Pancreas (tissue), 10 donors: ENCODE measurements at regions not wholly inside any gene's neighbourhood (a gene's known extent, or its start where the extent isn't known, plus 50 kb on each side); places are given as distances from the start of the nearest gene placed in this dataset.

Experiments
- ATAC-seq, 4 donors: fragments of 200-7000 bp; cut with Tn5 transposase; one replicate each; pipeline versions ENCODE4 v1.8.0 to v1.9.1; 2020; ENCODE audit warnings: mild to moderate bottlenecking in 4 of 4, moderate library complexity in 4 of 4
- DNase-seq, 6 donors: peaks; one replicate each; pipeline ENCODE4 v3.0.0-alpha.2; 2020
- FAIRE-seq: peaks from 2 replicates; lab custom pipeline; 2012; peaks lifted over from hg19 to GRCh38; lab: Jason Lieb, UNC
- H3K27ac ChIP-seq, 4 donors: fragments of 200-600 bp; sonication (generic); 1 replicate in 3 of 4; 2 replicates in 1 of 4; pipeline versions ENCODE4 v1.5.0 to v1.8.0; 2020
- H3K27me3 ChIP-seq, 4 donors: fragments of 200-600 bp; one replicate each; pipeline ENCODE4 v1.8.0; 2021
- H3K36me3 ChIP-seq, 3 donors: fragments of 200-600 bp; sonication (generic) in 1 of 3; one replicate each; pipeline versions ENCODE4 v1.5.0 to v1.8.0; 2020 to 2021
- H3K4me1 ChIP-seq, 3 donors: fragments of 200-600 bp; one replicate each; pipeline ENCODE4 v1.8.0; 2021
- H3K4me3 ChIP-seq, 4 donors: fragments of 200-600 bp; sonication (generic) in 2 of 4; one replicate each; pipeline versions ENCODE4 v1.5.0 to v1.8.0; 2020 to 2021
- H3K9me3 ChIP-seq, 4 donors: fragments of 200-600 bp; one replicate each; pipeline ENCODE4 v1.8.0; 2021
- WGBS, 2 donors: extraction: QIAGEN DNeasy Blood & Tissue Kit; methylation state at CpG; one replicate each; pipeline ENCODE4 v1.1.7; 2013; 5-methylcytosine and 5-hydroxymethylcytosine counted together
- intact Hi-C, 3 donors: fragments of 100-400 bp; cut with DNase I; formaldehyde crosslinking; loops; one replicate each; pipeline versions ENCODE4 v1.11.1 to v1.14.2; 2022
- TF ChIP-seq, protein P1 (sequence below), 4 donors: fragments of 200-600 bp; sonication (generic) in 3 of 4; IDR thresholded peaks; one replicate each; pipeline versions ENCODE4 v1.5.0 to v1.8.0; 2021; ENCODE audit warnings: antibody characterized with exemption in 4 of 4
- donor health status: healthy with polysubstance abuse.
- donor health status: DM: no; HTN: no; CAD: no; lungs with moderate emphysema.
- donor health status: DM: no; HTN: no; CAD: no.
- donor health status: control.
- donor health status: control.
- donor health status: Bipolar disorder and iron deficiency.
- donor health status: DM: yes; HTN: yes; CAD: no.
- donor health status: DM: no; HTN: no; CAD: no.
- donor health status: DM: no; HTN: no; CAD: no.
- donor health status: DM: yes; HTN: yes; CAD: no.

DNA sequence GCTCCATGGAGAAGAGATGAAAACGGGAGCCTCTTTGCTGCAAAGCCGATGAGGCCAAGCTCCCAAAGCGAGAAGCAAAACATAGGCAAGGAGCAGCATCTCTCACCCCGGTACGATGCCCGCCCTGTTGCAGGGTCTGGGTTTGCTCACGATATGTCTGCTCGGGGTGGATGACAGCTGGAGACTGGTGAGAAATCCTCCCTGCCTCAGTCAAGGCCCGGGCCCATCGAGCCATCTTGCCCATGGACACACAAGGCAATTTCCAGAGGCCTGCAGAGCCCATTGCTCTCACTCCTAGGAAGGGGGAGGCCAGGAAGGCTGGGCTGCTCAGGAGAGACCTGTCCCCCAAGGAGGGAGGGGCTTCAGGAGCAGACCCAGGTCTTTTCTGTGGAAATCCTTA, 391.7 kb upstream of the SHH start:
- no peak for DNase-seq
- no peaks in the 10 kb centered on the region for H3K4me1 ChIP-seq
- no peak overlapping the region for H3K27ac ChIP-seq
- WGBS, 2 donors, result 85 to 92% methylated on average over 10 of the region's 10 CpGs
- ATAC-seq, result no peak
- intact Hi-C loops, result no loop called here
- H3K4me3 ChIP-seq, result no peak overlapping the region
- no peak for FAIRE-seq
- no peaks in the 10 kb centered on the region for H3K36me3 ChIP-seq
- H3K9me3 ChIP-seq, result no peaks in the 10 kb centered on the region
- TF ChIP-seq, protein P1, sequence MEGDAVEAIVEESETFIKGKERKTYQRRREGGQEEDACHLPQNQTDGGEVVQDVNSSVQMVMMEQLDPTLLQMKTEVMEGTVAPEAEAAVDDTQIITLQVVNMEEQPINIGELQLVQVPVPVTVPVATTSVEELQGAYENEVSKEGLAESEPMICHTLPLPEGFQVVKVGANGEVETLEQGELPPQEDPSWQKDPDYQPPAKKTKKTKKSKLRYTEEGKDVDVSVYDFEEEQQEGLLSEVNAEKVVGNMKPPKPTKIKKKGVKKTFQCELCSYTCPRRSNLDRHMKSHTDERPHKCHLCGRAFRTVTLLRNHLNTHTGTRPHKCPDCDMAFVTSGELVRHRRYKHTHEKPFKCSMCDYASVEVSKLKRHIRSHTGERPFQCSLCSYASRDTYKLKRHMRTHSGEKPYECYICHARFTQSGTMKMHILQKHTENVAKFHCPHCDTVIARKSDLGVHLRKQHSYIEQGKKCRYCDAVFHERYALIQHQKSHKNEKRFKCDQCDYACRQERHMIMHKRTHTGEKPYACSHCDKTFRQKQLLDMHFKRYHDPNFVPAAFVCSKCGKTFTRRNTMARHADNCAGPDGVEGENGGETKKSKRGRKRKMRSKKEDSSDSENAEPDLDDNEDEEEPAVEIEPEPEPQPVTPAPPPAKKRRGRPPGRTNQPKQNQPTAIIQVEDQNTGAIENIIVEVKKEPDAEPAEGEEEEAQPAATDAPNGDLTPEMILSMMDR (IDR thresholded peaks at IDR 0.05), result no peak
- no peaks in the 10 kb centered on the region for H3K27me3 ChIP-seq

DNA sequence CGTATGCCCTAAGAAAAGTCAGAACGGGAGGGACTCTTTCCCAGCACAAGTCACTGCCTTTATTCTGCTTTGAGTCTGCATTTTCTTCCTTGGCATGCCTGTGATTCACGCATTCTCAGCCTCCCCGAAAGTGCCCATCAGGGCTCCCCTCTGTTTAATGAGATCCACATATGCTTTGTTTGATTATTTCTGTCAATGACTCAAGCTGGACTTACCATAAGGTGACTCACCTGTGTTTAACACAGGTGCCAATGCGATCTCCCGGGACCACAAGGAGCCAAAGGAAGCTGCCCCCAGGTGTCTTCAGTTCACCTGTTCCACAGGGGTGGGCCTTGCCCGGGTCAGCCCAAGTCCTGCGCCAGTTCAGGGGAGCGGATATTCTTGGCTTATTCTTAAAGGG, 386.0 kb upstream of the SHH start:
- H3K4me3 ChIP-seq, result no peak overlapping the region
- H3K27ac ChIP-seq, result no peak overlapping the region
- H3K36me3 ChIP-seq, result no peaks in the 10 kb centered on the region
- H3K9me3 ChIP-seq, result no peaks in the 10 kb centered on the region
- no peak for FAIRE-seq
- intact Hi-C loops, result no loop called here
- ATAC-seq, result no peak
- H3K4me1 ChIP-seq, result no peaks in the 10 kb centered on the region
- TF ChIP-seq, protein P1 (IDR thresholded peaks at IDR 0.05), result no peak
- no peak for DNase-seq
- H3K27me3 ChIP-seq, result no peaks in the 10 kb centered on the region
- WGBS, 2 donors, result 70 to 78% methylated on average over 9 of the region's 9 CpGs

DNA sequence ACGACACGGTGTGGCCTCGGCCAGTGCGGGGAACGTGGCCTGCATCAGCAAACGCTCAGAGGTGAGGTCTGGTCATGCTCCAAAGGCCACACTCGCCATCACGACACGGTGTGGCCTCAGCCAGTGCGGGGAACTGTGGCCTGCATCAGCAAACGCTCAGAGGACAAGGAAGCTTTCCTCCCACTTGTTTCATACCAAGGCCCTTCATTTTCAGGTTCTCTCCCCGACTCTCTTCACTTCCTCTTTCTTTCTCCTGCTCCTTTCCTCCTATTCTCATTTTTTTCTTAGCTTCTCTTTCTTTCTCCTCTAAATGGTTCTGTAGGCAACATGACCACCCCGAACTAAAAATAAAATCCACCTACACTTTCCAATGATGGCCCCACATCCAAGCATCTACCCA, 384.4 kb upstream of the SHH start:
- no peak for FAIRE-seq
- H3K27ac ChIP-seq, result no peak overlapping the region

DNA sequence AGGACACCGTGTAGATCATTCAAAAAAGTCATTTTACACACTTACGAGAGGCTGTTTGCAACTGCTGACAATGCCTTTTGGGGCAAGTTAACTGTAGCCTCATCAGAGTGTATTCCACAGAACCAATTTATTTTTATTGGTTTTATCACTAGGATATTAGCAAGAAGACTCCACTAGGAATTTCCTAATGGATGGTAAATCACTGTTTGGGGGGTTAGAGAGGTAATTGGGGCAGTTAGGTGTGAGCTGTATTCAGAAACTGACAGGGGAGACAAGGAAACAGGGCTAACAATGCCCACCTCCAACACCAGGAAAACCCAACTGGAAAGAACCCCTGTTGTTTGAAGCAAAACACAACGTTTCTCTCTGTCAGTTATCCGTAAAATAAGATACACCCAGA, 383.0 kb upstream of the SHH start:
- TF ChIP-seq, protein P1 (IDR thresholded peaks at IDR 0.05), result no peak
- no peak overlapping the region for H3K4me3 ChIP-seq
- no peaks in the 10 kb centered on the region for H3K4me1 ChIP-seq
- WGBS, 2 donors, result 64 to 70% methylated on average over 4 of the region's 4 CpGs
- H3K36me3 ChIP-seq, result no peaks in the 10 kb centered on the region
- no peak for ATAC-seq
- FAIRE-seq, result no peak
- H3K27ac ChIP-seq, result no peak overlapping the region
- no peaks in the 10 kb centered on the region for H3K9me3 ChIP-seq
- H3K27me3 ChIP-seq, result no peaks in the 10 kb centered on the region
- DNase-seq, result no peak
- intact Hi-C loops, result no loop called here

More for the DNA sequence above, 384.4 kb upstream of the SHH start:
- Histone ChIP-seq H3K27me3 (no peaks in the 10 kb centered on the region), H3K9me3 (no peaks in the 10 kb centered on the region), H3K36me3 (no peaks in the 10 kb centered on the region), H3K4me1 (no peaks in the 10 kb centered on the region), H3K4me3 (no peak overlapping the region)
- no peak for ATAC-seq
- no peak for DNase-seq
- TF ChIP-seq, protein P1 (IDR thresholded peaks at IDR 0.05), result no peak
- 80 to 83% methylated on average over 13 of the region's 13 CpGs for WGBS, 2 donors
- intact Hi-C loops, result no loop called here

DNA sequence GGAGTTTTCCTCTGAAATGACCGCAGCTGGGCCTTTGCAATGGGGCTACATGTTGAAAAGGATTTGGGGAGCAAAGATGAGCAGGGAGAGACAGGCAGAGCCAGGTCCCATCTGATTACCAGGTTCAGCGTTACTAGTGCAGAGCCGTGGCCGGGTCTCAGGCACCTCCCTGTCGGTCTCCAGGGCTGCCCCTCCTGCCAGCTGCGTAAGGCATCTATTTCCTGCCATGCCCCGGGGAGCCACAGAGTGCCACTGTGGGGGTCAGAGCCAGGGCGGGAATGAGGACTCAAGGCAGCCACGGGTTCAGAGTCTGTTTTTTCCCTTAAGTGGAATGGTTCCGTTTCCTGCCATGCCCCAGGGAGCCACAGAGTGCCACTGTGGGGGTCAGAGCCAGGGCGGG, 382.6 kb upstream of the SHH start:
- H3K4me1 ChIP-seq, result no peaks in the 10 kb centered on the region
- H3K36me3 ChIP-seq, result no peaks in the 10 kb centered on the region
- no peaks in the 10 kb centered on the region for H3K9me3 ChIP-seq
- no peak for DNase-seq
- no peaks in the 10 kb centered on the region for H3K27me3 ChIP-seq
- ATAC-seq, result no peak
- no peak overlapping the region for H3K4me3 ChIP-seq
- no peak for FAIRE-seq
- H3K27ac ChIP-seq, result no peak overlapping the region
- 70 to 73% methylated on average over 11 of the region's 11 CpGs for WGBS, 2 donors
- intact Hi-C loops, result no loop called here
- TF ChIP-seq, protein P1 (IDR thresholded peaks at IDR 0.05), result no peak
